Naive thymus-derived CD8-positive, alpha-beta T cell (primary cell): ENCODE measurements at regions not wholly inside any gene's neighbourhood (a gene's known extent, or its start where the extent isn't known, plus 50 kb on each side); places are given as distances from the start of the nearest gene placed in this dataset.
A peak's percentile ranks its signal among the peaks of the same experiment; 100 is the strongest.

Experiments
- ATAC-seq, 2 donors: fragments of 150-1000 bp; cut with Tn5 transposase in 1 of 2; sonication (Bioruptor Pico), chemical (Tn5 transposase) in 1 of 2; 1 replicate in 1 of 2; 2 replicates in 1 of 2; pipeline ENCODE4 v1.10.0; 2021; ENCODE audit warnings: mild to moderate bottlenecking in 2 of 2, moderate library complexity in 2 of 2
- POLR2A ChIA-PET: fragments of 350-600 bp; sonication (Branson Sonifier 250); formaldehyde crosslinking; loops from one replicate; lab custom pipeline; 2021; ENCODE audit warnings: antibody characterized with exemption; lab: Charles Lee
- DNase-seq, 10 donors: peaks; one replicate each; pipeline versions ENCODE4 v3.0.0 to v3.0.0-alpha.2; 2020 to 2022
- H3K27ac Mint-ChIP-seq, 10 donors: one replicate each; pipeline ENCODE4 v1.8.0; 2020 to 2022; ENCODE audit warnings: mild to moderate bottlenecking in 10 of 10, mixed read lengths in 10 of 10, moderate library complexity in 4 of 10, inconsistent platforms in 1 of 10
- H3K27me3 Mint-ChIP-seq, 5 donors: one replicate each; pipeline ENCODE4 v1.8.0; 2021 to 2022; ENCODE audit warnings: mixed read lengths in 5 of 5
- H3K36me3 Mint-ChIP-seq, 3 donors: one replicate each; pipeline ENCODE4 v1.8.0; 2020 to 2022; ENCODE audit warnings: mixed read lengths in 3 of 3, mild to moderate bottlenecking in 2 of 3, inconsistent platforms in 1 of 3
- H3K4me1 Mint-ChIP-seq, 4 donors: one replicate each; pipeline ENCODE4 v1.8.0; 2021 to 2022; ENCODE audit warnings: mixed read lengths in 4 of 4
- H3K4me3 Mint-ChIP-seq, 10 donors: one replicate each; pipeline ENCODE4 v1.8.0; 2020 to 2022; ENCODE audit warnings: mild to moderate bottlenecking in 10 of 10, mixed read lengths in 10 of 10, moderate library complexity in 6 of 10, inconsistent platforms in 1 of 10
- H3K9me3 Mint-ChIP-seq, 9 donors: one replicate each; pipeline ENCODE4 v1.8.0; 2020 to 2022; ENCODE audit warnings: mixed read lengths in 9 of 9, mild to moderate bottlenecking in 3 of 9, inconsistent platforms in 1 of 9, moderate library complexity in 1 of 9

DNA sequence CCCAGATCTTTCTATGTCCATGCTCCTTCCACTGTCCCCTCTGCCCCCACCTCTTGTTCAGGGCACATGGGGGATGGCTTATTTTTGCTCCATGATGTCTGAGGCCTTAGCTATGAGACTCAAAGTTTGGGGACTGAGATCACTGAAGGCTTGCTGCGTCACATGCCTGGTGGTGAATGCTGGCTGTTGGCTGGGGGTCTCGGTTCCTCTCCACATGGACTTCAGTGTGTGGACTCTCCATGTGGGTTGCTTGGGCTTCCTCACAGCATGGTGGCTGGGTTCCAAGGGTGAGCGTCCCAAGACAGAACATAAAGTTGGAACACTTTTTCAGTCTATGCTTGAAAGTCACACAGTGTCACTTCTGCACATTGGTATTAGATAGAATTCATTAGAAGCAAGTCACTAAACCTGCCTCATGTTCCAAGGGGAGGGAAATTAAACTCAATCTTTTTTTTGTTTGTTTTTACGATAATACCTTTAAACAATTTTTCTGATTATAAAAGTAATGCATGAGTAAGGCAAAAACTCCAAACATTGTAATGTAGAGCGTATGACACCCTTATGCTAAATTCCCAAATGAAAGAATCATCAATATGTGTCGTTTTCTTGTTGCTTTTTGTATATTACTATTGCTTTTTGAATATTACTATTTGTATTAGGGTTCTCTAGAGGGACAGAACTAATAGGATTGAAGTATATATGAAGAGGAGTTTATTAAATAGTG is 111.7 kb downstream of the MYCN start:
- POLR2A ChIA-PET, result no interaction called here

DNA sequence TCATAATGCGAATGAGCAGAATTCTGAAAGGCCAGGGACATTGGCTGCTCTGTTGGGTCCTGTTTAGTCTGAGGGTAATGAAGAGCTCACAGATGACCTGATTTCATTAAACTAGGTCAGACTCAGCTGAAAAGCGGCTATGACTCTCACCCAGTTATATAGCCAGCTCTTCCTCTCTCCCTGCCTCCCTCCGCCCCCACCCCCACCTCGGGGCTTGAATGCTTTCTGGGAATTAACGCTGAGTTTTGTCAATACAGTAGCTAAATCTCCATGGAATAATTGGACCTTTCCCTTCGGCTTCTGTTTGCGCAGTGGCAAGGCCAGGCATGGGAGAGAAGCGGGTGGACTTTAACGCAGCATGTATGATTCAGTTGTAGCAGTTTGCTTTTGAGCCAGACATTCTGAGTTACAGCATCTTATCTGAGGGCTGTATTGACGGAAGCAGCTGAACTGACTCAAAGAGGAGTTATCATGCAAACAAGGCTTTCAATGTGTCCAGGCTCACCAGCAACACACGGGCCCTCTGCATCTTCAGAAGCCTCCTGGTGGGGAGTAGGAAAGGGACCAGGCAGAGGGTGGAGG is 110.6 kb downstream of the MYCN start:
- Mint-ChIP-seq H3K4me3 (no peak overlapping the region), H3K36me3 (no peaks in the 10 kb centered on the region), H3K9me3 (peaks cover 0 to 6% (median 0%) of the 10 kb centered on the region in 9 donors), H3K4me1 (peaks cover under 1 to 7% (median 4%) of the 10 kb centered on the region in 4 donors), H3K27ac (no peak overlapping the region), H3K27me3 (peaks cover 2 to 10% (median 8%) of the 10 kb centered on the region in 5 donors)
- DNase-seq (no peak), ATAC-seq (no peak)
- POLR2A ChIA-PET, result no interaction called here

More for the DNA sequence above, 111.7 kb downstream of the MYCN start:
- H3K36me3 Mint-ChIP-seq, result no peaks in the 10 kb centered on the region
- ATAC-seq, result no peak
- no peak for DNase-seq
- no peak overlapping the region for H3K4me3 Mint-ChIP-seq
- peaks cover 6 to 11% (median 7%) of the 10 kb centered on the region in 4 donors for H3K4me1 Mint-ChIP-seq
- H3K27ac Mint-ChIP-seq, result no peak overlapping the region
- peaks cover 0 to 6% (median 0%) of the 10 kb centered on the region in 9 donors for H3K9me3 Mint-ChIP-seq
- peaks cover 2 to 10% (median 8%) of the 10 kb centered on the region in 5 donors for H3K27me3 Mint-ChIP-seq

- H3K27me3 Mint-ChIP-seq, result peaks cover 2 to 10% (median 8%) of the 10 kb centered on the region in 5 donors
- H3K36me3 Mint-ChIP-seq, result no peaks in the 10 kb centered on the region
- DNase-seq (no peak), ATAC-seq (no peak)
- no peak overlapping the region for H3K27ac Mint-ChIP-seq
- no peak overlapping the region for H3K4me3 Mint-ChIP-seq
- H3K9me3 Mint-ChIP-seq, result peaks cover 0 to 6% (median 0%) of the 10 kb centered on the region in 9 donors
- POLR2A ChIA-PET, result no interaction called here
- peaks cover 0 to under 1% (median under 1%) of the 10 kb centered on the region in 4 donors for H3K4me1 Mint-ChIP-seq
Observed at GRCh38 chr2:16050261-16050907, 110.0 kb downstream of the MYCN start.

DNA sequence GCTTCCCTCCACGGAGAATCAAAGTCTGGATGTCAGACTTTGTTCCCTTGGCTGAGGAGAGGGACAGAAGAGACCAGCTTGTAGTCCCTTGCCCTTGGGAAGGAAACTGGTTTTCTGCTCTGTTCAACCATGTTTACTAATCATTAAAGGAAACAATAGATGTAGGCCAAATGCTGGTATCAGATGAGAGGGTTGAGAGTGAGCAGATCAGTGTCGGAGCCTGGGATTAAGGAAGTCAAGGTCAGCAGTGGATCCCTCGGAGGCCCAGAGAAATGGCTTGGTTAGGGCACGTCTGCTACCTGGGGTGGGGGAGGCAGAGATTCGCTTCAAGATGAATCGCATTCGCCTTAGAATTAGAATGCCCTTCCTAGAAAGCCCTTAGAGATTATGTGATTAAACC is 109.1 kb downstream of the MYCN start:
- peaks cover 2 to 10% (median 8%) of the 10 kb centered on the region in 5 donors for H3K27me3 Mint-ChIP-seq
- no peak overlapping the region for H3K27ac Mint-ChIP-seq
- no peaks in the 10 kb centered on the region for H3K36me3 Mint-ChIP-seq
- no peaks in the 10 kb centered on the region for H3K4me1 Mint-ChIP-seq
- H3K4me3 Mint-ChIP-seq, result no peak overlapping the region
- POLR2A ChIA-PET, result no interaction called here
- no peak for ATAC-seq
- peaks cover 0 to 6% (median 0%) of the 10 kb centered on the region in 9 donors for H3K9me3 Mint-ChIP-seq
- DNase-seq, result no peak

- POLR2A ChIA-PET, result no interaction called here
- peak overlapping the region in 1 of 10 donors; percentile 29 for H3K27ac Mint-ChIP-seq
- ATAC-seq, result no peak
- DNase-seq, result no peak
- no peak overlapping the region for H3K4me3 Mint-ChIP-seq
- H3K36me3 Mint-ChIP-seq, result no peaks in the 10 kb centered on the region
- H3K9me3 Mint-ChIP-seq, result peaks cover 0 to 6% (median 0%) of the 10 kb centered on the region in 9 donors
- peaks cover 2 to 10% (median 8%) of the 10 kb centered on the region in 5 donors for H3K27me3 Mint-ChIP-seq
- H3K4me1 Mint-ChIP-seq, result no peaks in the 10 kb centered on the region
Observed at GRCh38 chr2:16048466-16048865, 108.1 kb downstream of the MYCN start.

GRCh38 chr2:16047701-16048100 is 107.4 kb downstream of the MYCN start:
- POLR2A ChIA-PET, result no interaction called here
- ATAC-seq (no peak), DNase-seq (no peak)
- H3K27ac Mint-ChIP-seq, result no peak overlapping the region
- no peaks in the 10 kb centered on the region for H3K4me1 Mint-ChIP-seq
- H3K9me3 Mint-ChIP-seq, result peaks cover 0 to 6% (median 0%) of the 10 kb centered on the region in 9 donors
- no peaks in the 10 kb centered on the region for H3K36me3 Mint-ChIP-seq
- no peak overlapping the region for H3K4me3 Mint-ChIP-seq
- H3K27me3 Mint-ChIP-seq, result peaks cover 2 to 10% (median 8%) of the 10 kb centered on the region in 5 donors

DNA sequence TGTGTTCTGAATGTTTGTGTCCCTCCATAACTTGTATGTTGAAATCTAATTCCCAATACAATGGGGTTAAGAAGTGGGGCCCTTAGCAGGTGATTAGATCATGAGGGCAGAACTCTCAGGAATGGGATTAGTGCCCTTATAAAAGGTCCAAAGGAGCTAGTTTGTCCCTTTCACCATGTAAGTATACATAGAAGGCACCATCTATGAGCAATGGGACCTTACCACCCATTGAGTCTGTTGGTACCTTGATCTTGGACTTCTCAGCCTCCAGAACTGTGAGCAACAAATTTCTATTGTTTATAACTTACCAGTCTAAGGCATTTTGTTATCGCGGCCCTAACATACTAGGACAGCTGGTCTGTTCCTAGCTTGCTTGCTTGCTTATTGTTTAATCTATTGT is 106.3 kb downstream of the MYCN start:
- Mint-ChIP-seq H3K4me1 (no peaks in the 10 kb centered on the region), H3K4me3 (no peak overlapping the region), H3K27me3 (peaks cover 6 to 18% (median 7%) of the 10 kb centered on the region in 5 donors), H3K27ac (no peak overlapping the region), H3K36me3 (no peaks in the 10 kb centered on the region), H3K9me3 (peaks cover 0 to 6% (median 0%) of the 10 kb centered on the region in 9 donors)
- POLR2A ChIA-PET, result no interaction called here
- ATAC-seq (no peak), DNase-seq (no peak)

GRCh38 chr2:16045653-16046352 is 105.5 kb downstream of the MYCN start:
- no peak for ATAC-seq
- no peaks in the 10 kb centered on the region for H3K4me1 Mint-ChIP-seq
- H3K27me3 Mint-ChIP-seq, result peaks cover 9 to 25% (median 10%) of the 10 kb centered on the region in 5 donors
- no peak overlapping the region for H3K4me3 Mint-ChIP-seq
- DNase-seq, result no peak
- no peak overlapping the region for H3K27ac Mint-ChIP-seq
- H3K36me3 Mint-ChIP-seq, result no peaks in the 10 kb centered on the region
- POLR2A ChIA-PET, result no interaction called here
- H3K9me3 Mint-ChIP-seq, result peaks cover 0 to 6% (median 0%) of the 10 kb centered on the region in 9 donors

DNA sequence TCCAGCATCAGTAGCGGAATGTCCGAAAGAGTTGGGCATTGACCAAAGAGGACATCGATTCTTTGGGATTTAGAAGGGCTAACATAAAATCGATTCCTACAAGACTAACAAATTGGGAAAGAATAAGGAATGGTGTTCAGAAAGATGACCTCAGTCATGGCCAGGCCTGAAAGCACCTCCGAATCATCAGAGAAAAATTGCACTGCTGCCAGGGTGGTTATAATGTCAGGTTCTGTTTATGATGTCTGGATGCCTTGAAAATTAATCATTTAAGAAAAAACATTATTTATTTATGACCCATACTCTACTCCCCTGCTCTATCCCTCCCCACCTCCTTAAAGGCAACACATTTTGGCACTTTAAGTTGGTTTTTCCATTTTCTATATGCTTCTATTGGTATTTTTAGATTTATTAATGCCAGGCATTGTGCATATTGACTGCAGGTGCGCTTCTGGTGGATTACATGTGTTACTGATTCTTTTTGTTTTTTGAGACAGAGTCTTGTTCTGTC is 104.7 kb downstream of the MYCN start:
- Mint-ChIP-seq H3K27me3 (peaks cover 7 to 25% (median 9%) of the 10 kb centered on the region in 5 donors), H3K27ac (no peak overlapping the region), H3K9me3 (peaks cover 0 to 6% (median 0%) of the 10 kb centered on the region in 9 donors), H3K36me3 (no peaks in the 10 kb centered on the region), H3K4me1 (no peaks in the 10 kb centered on the region), H3K4me3 (no peak overlapping the region)
- ATAC-seq (no peak), DNase-seq (no peak)
- POLR2A ChIA-PET, result no interaction called here

GRCh38 chr2:16043627-16044026 is 103.3 kb downstream of the MYCN start:
- H3K4me3 Mint-ChIP-seq, result no peak overlapping the region
- no peak overlapping the region for H3K27ac Mint-ChIP-seq
- H3K36me3 Mint-ChIP-seq, result no peaks in the 10 kb centered on the region
- H3K4me1 Mint-ChIP-seq, result no peaks in the 10 kb centered on the region
- peaks cover 0 to 6% (median 0%) of the 10 kb centered on the region in 9 donors for H3K9me3 Mint-ChIP-seq
- ATAC-seq (no peak), DNase-seq (no peak)
- POLR2A ChIA-PET, result no interaction called here
- H3K27me3 Mint-ChIP-seq, result peaks cover 4 to 29% (median 7%) of the 10 kb centered on the region in 5 donors

GRCh38 chr2:16043192-16043591 is 102.8 kb downstream of the MYCN start:
- Mint-ChIP-seq H3K4me3 (no peak overlapping the region), H3K4me1 (no peaks in the 10 kb centered on the region), H3K27ac (no peak overlapping the region), H3K36me3 (no peaks in the 10 kb centered on the region), H3K27me3 (peaks cover 4 to 29% (median 7%) of the 10 kb centered on the region in 5 donors), H3K9me3 (peaks cover 0 to 6% (median 0%) of the 10 kb centered on the region in 9 donors)
- no peak for ATAC-seq
- DNase-seq, result no peak
- POLR2A ChIA-PET, result no interaction called here

DNA sequence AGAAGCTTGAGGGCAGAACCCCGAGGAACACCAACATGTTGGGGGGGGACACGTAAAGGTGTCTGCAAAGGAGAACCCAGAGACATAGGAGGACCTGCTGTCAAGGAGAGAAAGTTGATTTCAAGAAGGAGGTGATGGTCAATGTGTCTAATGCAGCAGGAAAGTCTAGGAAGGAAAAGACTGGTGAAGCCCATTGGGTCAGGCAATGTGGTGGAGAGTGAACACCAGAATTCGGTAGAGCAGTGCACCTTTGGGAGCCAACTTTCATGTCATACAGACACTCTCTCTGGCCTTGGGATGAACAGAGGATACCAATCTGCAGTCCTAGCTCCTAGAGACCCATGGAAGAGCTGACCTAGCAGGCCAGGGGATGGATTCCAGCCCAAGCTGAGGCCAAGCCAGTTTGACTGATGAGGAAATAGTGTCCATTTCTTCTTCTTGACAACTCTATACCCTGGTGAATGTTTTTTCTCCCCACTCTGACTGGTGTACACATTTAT is 101.9 kb downstream of the MYCN start:
- H3K36me3 Mint-ChIP-seq, result no peaks in the 10 kb centered on the region
- ATAC-seq, result no peak
- no peak overlapping the region for H3K27ac Mint-ChIP-seq
- peaks cover 4 to 29% (median 7%) of the 10 kb centered on the region in 5 donors for H3K27me3 Mint-ChIP-seq
- H3K4me3 Mint-ChIP-seq, result no peak overlapping the region
- H3K9me3 Mint-ChIP-seq, result no peaks in the 10 kb centered on the region
- POLR2A ChIA-PET, result no interaction called here
- no peak for DNase-seq
- H3K4me1 Mint-ChIP-seq, result no peaks in the 10 kb centered on the region
